Neural cell (in vitro differentiated cells): ENCODE measurements at regions not wholly inside any gene's neighbourhood (a gene's known extent, or its start where the extent isn't known, plus 50 kb on each side); places are given as distances from the start of the nearest gene placed in this dataset.

Experiments used
- RAD21 ChIP-seq: fragments of 450-650 bp; conservative IDR thresholded peaks from 2 replicates; pipeline ENCODE4 v1.6.1; 2014; ENCODE audit warnings: antibody characterized with exemption, mild to moderate bottlenecking, moderate library complexity
- TF ChIP-seq, protein P1 (sequence below): fragments of 450-650 bp; IDR thresholded peaks from 2 replicates; pipeline ENCODE4 v1.5.1; 2014; ENCODE audit warnings: antibody characterized with exemption, mild to moderate bottlenecking, moderate library complexity; ENCODE audit not compliant: poor library complexity, severe bottlenecking

DNA sequence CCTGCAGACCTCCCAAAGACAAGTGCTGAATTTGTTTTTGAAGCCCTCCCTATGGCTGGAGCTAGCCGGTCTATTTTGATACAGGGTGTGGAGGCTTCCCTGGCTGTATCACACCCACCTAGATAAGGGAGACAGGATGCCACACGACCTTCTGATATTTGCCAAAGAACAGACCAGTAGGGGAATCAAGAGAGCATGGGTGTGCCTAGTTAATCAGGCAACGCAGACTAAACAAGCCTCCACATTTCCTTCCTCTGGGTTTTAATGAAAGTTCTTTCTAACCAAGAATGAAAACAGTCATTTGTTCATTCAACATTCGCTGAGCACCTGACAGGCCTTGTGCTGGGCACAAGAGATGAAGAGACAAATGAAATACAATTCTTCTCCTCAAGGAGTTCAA, 446.8 kb downstream of the PLPP3 start:
- TF ChIP-seq, protein P1, sequence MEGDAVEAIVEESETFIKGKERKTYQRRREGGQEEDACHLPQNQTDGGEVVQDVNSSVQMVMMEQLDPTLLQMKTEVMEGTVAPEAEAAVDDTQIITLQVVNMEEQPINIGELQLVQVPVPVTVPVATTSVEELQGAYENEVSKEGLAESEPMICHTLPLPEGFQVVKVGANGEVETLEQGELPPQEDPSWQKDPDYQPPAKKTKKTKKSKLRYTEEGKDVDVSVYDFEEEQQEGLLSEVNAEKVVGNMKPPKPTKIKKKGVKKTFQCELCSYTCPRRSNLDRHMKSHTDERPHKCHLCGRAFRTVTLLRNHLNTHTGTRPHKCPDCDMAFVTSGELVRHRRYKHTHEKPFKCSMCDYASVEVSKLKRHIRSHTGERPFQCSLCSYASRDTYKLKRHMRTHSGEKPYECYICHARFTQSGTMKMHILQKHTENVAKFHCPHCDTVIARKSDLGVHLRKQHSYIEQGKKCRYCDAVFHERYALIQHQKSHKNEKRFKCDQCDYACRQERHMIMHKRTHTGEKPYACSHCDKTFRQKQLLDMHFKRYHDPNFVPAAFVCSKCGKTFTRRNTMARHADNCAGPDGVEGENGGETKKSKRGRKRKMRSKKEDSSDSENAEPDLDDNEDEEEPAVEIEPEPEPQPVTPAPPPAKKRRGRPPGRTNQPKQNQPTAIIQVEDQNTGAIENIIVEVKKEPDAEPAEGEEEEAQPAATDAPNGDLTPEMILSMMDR = no peak
- no peak for TF ChIP-seq RAD21
